Skeletal muscle cell (primary cell): ENCODE measurements at regions not wholly inside any gene's neighbourhood (a gene's known extent, or its start where the extent isn't known, plus 50 kb on each side); places are given as distances from the start of the nearest gene placed in this dataset.
A peak's percentile ranks its signal among the peaks of the same experiment; 100 is the strongest.

Source experiments
- DNase-seq: peaks from one replicate; pipeline ENCODE4 v3.0.0-alpha.2; 2010; ENCODE audit warnings: low read depth
- H3K4me3 ChIP-seq: 2 replicates; pipeline ENCODE4 v1.5.1; 2011; ENCODE audit warnings: low read depth, mild to moderate bottlenecking, control low read depth, low read length, moderate library complexity

GRCh38 chr15:91586560-91586959, 266.9 kb upstream of the SLCO3A1 start:
- DNase-seq, result no peak
- H3K4me3 ChIP-seq, result no peak overlapping the region

GRCh38 chr15:91589360-91589759, 264.1 kb upstream of the SLCO3A1 start:
- DNase-seq, result no peak
- H3K4me3 ChIP-seq, result no peak overlapping the region

GRCh38 chr15:91592567-91592966, 260.9 kb upstream of the SLCO3A1 start:
- DNase-seq, result no peak
- H3K4me3 ChIP-seq, result no peak overlapping the region

GRCh38 chr15:91593067-91593466, 260.4 kb upstream of the SLCO3A1 start:
- H3K4me3 ChIP-seq, result no peak overlapping the region
- peak; percentile 8 for DNase-seq

DNA sequence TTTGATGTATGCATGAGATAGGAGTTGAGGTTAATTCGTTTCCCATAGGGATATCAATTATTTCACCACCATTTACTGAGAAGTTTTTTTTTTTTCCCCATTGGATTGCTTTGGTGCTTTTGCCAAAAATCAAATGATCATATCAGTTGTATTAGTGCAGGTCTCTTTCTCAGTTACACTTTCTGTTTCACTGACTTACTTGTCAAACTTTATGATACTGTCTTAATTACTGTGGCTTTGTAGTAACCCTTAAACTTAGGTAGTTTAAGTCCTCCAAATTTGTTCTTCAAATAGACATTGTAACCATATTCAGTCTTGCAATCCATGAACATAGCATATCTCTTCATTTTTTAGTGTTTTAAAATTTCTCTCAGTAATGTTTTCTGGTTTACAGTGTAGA, 259.9 kb upstream of the SLCO3A1 start:
- H3K4me3 ChIP-seq, result no peak overlapping the region
- DNase-seq, result no peak

- DNase-seq, result no peak
- H3K4me3 ChIP-seq, result no peak overlapping the region
Observed at GRCh38 chr15:91599261-91599660, 254.2 kb upstream of the SLCO3A1 start.

GRCh38 chr15:91603384-91604080, 250.0 kb upstream of the SLCO3A1 start:
- peak; percentile 1 for DNase-seq

DNA sequence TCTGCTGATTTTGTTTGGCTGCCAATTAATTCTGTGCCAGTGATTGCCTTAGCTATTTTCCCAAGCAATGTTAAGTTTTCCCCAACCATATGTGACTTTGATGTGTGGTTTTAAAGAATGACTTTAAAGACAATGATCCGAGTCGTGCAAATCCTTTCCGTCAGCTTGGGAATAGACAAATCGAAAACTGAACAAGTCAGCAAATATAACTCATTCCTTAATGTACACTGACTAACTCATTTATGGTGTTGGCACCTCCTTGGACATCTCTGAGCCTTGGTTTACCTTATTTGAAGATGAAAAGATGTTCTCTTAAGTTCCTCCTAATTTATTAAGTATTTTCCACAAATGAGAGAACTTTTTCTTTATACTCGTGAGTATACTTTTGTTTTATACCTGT, 249.4 kb upstream of the SLCO3A1 start:
- H3K4me3 ChIP-seq, result no peak overlapping the region
- DNase-seq, result no peak

More at GRCh38 chr15:91603384-91604080, 250.0 kb upstream of the SLCO3A1 start:
- H3K4me3 ChIP-seq, result no peak overlapping the region

DNA sequence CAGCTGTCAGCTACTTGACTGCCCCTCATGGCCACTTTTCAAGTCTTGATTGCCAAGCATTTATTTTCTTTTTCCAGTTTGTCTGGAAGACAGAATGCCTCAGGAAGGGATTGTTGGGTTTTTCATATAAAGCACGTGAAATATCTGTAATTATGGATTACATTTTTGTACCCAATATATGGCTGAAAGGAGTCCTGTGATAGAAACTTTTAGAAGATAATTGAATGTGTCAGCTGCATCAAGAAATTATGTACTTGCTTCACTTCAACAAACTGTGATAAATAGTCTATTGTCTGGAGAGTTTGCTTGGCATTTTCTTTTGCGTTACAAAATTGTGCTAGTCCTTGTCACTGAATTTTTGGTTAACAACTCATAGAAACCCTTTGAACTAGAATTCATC, 247.9 kb upstream of the SLCO3A1 start:
- H3K4me3 ChIP-seq, result no peak overlapping the region
- no peak for DNase-seq

- no peak for DNase-seq
- no peak overlapping the region for H3K4me3 ChIP-seq
Observed at GRCh38 chr15:91609231-91609630, 244.3 kb upstream of the SLCO3A1 start.

DNA sequence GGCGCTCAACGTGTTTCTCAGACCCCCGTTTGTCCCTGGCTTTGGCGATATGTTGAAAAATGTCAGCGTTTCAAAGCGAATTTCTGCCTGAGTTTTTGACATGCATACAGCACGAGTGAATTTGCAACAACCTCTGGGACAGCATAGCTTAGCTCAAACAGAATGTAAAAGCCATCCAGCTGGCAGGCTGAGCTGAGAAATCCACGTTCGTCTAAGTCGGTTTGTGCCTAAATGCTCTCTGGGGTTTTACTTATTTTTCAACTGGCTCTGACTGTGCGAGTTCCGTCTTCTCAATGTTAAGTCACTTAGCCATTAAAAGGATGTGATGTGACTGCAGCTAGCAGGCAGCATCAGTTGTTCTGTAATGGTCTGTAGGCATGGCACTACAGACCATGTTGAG, 243.5 kb upstream of the SLCO3A1 start:
- H3K4me3 ChIP-seq, result no peak overlapping the region
- no peak for DNase-seq

- DNase-seq, result no peak
- H3K4me3 ChIP-seq, result no peak overlapping the region
Observed at GRCh38 chr15:91611561-91612323, 241.8 kb upstream of the SLCO3A1 start.

DNA sequence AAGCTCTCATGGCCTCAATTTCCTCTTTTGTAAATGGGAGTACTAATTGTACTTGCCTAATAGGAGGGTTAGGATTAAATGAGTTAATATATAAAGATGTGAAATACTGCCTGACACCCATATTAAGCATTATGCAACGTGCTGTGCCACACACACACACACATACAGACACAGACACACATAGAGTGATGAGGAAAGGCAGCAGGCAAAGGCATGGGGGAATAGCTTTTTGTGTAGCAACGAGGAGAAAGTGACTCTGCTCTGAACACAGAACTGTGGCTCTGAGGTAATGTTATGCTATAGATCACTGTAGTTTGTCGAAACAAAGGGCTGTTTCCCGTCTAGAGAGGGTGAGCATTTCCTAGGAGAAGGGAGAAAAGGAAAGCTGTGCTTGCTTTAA, 233.3 kb upstream of the SLCO3A1 start:
- DNase-seq, result no peak

GRCh38 chr15:91622235-91622634, 231.3 kb upstream of the SLCO3A1 start:
- no peak for DNase-seq
- no peak overlapping the region for H3K4me3 ChIP-seq

More for the DNA sequence above, 233.3 kb upstream of the SLCO3A1 start:
- H3K4me3 ChIP-seq, result no peak overlapping the region

GRCh38 chr15:91622711-91623342, 230.7 kb upstream of the SLCO3A1 start:
- DNase-seq, result no peak
- H3K4me3 ChIP-seq, result no peak overlapping the region

DNA sequence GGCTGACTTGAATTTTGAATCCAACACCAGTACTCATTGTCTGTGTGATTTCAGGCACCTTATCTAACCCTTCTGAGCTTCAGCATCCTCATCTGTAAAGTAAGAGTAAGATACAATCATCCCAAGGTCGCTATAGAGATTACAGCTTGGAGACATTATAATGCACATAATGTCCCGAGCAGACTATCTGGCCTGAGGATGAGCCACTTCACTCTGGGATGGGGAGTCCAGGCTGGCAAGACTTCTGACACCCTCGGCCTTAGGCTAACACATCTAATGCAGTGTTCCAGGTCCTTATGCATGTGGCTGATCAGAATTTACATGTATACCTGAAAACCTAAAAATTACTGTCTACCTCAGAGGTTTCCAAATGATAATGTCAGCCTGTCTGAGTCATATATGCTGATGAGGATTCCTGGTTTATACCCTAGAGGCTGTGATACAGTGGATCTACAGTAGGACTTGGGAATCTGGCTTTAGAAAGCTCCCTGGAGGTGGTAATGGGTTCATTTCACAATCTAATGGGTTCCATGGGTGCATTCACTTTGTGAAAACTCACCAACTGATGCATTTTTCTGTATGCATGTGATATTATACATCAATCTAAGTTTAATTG, 229.0 kb upstream of the SLCO3A1 start:
- H3K4me3 ChIP-seq, result no peak overlapping the region
- no peak for DNase-seq

DNA sequence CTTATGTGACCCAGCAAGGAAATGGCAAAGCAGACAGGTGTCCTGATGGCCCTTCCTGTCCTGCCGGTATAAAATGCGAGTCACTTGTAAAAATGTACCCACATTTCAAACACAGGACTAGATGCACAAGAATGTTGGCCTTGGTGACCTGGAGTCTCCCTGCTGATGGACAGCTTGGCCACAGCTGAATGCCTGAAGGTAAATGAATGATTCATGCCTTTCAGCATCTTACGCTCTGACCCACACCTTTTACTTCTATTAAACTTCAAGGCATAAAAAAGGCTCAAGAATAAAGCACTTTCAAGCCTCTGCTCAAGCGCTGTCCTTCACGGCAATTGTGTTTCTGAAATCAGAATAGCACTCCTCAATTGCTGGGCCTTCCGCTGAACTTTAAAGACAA, 228.0 kb upstream of the SLCO3A1 start:
- H3K4me3 ChIP-seq, result no peak overlapping the region
- DNase-seq, result no peak

GRCh38 chr15:91627473-91628278, 225.8 kb upstream of the SLCO3A1 start:
- no peak for DNase-seq
- no peak overlapping the region for H3K4me3 ChIP-seq

DNA sequence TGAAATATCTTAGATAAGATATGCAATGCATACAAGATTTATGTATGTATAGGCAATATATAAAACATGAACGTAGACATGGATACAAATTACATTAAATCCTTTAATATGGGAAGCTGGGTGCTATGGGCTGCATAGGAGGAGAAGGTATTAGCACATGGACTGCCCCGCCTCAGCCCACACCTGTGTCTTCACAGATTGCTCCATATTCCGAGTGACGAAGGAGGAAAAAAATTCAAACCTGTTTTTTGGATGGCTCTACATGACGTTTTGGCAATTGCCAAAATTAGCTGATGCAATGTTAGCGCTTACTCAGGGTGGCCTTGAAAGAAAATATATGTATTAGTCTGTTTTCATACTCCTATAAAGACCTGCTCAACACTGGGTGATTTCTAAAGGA, 223.4 kb upstream of the SLCO3A1 start:
- H3K4me3 ChIP-seq, result no peak overlapping the region
- no peak for DNase-seq
